ENCODE measurements at regions not wholly inside any gene's neighbourhood (a gene's known extent, or its start where the extent isn't known, plus 50 kb on each side); places are given as distances from the start of the nearest gene placed in this dataset.
"Not testable (repeated sequence)": the region's sequence is repeated elsewhere in the genome, so short reads cannot be mapped to it uniquely, and the experiment has no call there.

DNA sequence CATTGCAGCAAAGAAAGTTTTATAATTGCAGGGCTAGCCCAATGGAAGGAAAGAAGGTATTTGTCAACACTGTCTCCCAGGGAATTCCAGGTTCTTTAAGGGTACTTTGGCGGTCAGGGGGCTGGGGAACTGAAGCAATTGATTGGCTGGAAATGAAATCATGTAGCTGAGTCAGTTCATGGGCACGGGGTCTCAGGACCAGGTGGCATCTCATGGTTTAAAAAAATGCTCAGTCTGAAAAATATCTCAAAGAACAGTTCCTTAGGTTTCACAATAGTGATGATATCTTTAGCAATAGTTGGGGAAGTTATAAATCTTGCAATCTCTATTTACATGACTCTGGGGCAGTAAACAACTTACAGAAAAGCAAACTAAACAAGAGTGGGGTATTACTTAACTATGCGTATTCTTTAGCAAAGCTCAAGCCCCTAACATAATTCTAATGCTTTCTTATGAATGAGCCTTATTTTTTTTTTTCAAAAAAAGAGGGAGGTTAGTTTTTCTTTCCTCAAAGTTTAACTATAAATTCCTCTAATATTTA, 376.9 kb upstream of the NRG3 start:
- TF ChIP-seq ARNTL (CRISPR knock-in tag; IDR thresholded peaks at IDR 0.05; ENCODE audit: borderline replicate concordance, low read depth) (no peak), GLIS3 (CRISPR knock-in tag; IDR thresholded peaks at IDR 0.05) (no peak), BACH2 (CRISPR knock-in tag; IDR thresholded peaks at IDR 0.05; ENCODE audit: borderline replicate concordance) (no peak), ZC3H10 (CRISPR knock-in tag; IDR thresholded peaks at IDR 0.05) (no peak), ZNF565 (CRISPR knock-in tag; conservative IDR thresholded peaks at IDR 0.05; ENCODE audit: low read depth) (no peak), CSRNP3 (CRISPR knock-in tag; IDR thresholded peaks at IDR 0.05) (no peak), ZNF70 (CRISPR knock-in tag; IDR thresholded peaks at IDR 0.05) (no peak), ZNF8 (CRISPR knock-in tag; IDR thresholded peaks at IDR 0.05) (no peak), POU6F1 (CRISPR knock-in tag; IDR thresholded peaks at IDR 0.05; ENCODE audit: borderline replicate concordance, low read depth) (no peak), TCF4 (CRISPR knock-in tag; IDR thresholded peaks at IDR 0.05; ENCODE audit: borderline replicate concordance) (no peak), TOX (CRISPR knock-in tag; IDR thresholded peaks at IDR 0.05; ENCODE audit: borderline replicate concordance) (no peak), ISL1 (CRISPR knock-in tag; IDR thresholded peaks at IDR 0.05) (no peak), ZFP3 (CRISPR knock-in tag; IDR thresholded peaks at IDR 0.05) (no peak), RARB (CRISPR knock-in tag; IDR thresholded peaks at IDR 0.05) (no peak)
- TF ChIP-seq, protein P1, sequence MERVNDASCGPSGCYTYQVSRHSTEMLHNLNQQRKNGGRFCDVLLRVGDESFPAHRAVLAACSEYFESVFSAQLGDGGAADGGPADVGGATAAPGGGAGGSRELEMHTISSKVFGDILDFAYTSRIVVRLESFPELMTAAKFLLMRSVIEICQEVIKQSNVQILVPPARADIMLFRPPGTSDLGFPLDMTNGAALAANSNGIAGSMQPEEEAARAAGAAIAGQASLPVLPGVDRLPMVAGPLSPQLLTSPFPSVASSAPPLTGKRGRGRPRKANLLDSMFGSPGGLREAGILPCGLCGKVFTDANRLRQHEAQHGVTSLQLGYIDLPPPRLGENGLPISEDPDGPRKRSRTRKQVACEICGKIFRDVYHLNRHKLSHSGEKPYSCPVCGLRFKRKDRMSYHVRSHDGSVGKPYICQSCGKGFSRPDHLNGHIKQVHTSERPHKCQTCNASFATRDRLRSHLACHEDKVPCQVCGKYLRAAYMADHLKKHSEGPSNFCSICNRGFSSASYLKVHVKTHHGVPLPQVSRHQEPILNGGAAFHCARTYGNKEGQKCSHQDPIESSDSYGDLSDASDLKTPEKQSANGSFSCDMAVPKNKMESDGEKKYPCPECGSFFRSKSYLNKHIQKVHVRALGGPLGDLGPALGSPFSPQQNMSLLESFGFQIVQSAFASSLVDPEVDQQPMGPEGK (CRISPR knock-in tag; IDR thresholded peaks at IDR 0.05; ENCODE audit: borderline replicate concordance): no peak
- no peak for ATAC-seq

GRCh38 chr10:81502677-81503359, 372.2 kb upstream of the NRG3 start:
- TF ChIP-seq CSRNP3 (CRISPR knock-in tag; IDR thresholded peaks at IDR 0.05): no peak
- no peak for ATAC-seq

DNA sequence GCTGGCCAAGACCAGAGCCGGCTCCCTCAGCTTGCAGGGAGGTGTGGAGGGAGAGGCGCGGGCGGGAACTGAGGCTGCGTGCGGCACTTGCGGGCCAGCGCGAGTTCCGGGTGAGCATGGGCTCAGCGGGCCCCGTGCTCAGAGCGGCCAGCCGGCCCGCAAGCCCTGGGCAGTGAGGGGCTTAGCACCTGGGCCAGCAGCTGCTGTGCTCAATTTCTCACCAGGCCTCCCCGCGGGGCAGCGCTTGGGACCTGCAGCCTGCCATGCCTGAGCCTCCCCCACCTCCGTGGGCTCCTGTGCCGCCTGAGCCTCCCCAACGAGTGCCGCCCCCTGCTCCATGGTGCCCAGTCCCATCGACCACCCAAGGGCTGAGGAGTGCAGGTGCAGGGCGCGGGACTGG, 369.2 kb upstream of the NRG3 start:
- not testable (repeated sequence) for ATAC-seq

DNA sequence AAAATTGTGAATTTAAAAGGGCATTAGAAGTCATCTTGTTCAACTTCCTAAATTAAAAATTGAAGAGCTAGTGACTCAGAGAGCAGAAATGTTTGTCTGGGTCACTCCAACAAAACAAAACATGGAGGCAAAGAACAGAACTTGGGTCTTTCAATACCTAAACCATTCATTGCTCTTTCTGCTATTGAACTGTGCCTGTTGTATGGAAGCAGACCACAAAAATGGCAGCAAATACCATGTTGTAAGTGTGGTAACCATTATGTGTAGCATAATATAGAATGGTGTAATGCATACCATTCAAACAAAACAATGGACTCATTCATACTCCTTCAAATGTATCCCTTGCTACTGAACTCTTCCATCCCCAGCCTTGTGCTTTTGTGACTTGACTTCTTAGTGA, 360.2 kb upstream of the NRG3 start:
- TF ChIP-seq SNAI2 (CRISPR knock-in tag; IDR thresholded peaks at IDR 0.05): no peak
- TF ChIP-seq ZC3H10 (CRISPR knock-in tag; IDR thresholded peaks at IDR 0.05): no peak
- no peak for TF ChIP-seq ZFP30 (CRISPR knock-in tag; IDR thresholded peaks at IDR 0.05)
- TF ChIP-seq, protein P1 (CRISPR knock-in tag; IDR thresholded peaks at IDR 0.05; ENCODE audit: borderline replicate concordance): no peak
- no peak for TF ChIP-seq CSDC2 (CRISPR knock-in tag; IDR thresholded peaks at IDR 0.05)
- no peak for TF ChIP-seq ESRRG (CRISPR knock-in tag; IDR thresholded peaks at IDR 0.05)
- TF ChIP-seq, protein P2, sequence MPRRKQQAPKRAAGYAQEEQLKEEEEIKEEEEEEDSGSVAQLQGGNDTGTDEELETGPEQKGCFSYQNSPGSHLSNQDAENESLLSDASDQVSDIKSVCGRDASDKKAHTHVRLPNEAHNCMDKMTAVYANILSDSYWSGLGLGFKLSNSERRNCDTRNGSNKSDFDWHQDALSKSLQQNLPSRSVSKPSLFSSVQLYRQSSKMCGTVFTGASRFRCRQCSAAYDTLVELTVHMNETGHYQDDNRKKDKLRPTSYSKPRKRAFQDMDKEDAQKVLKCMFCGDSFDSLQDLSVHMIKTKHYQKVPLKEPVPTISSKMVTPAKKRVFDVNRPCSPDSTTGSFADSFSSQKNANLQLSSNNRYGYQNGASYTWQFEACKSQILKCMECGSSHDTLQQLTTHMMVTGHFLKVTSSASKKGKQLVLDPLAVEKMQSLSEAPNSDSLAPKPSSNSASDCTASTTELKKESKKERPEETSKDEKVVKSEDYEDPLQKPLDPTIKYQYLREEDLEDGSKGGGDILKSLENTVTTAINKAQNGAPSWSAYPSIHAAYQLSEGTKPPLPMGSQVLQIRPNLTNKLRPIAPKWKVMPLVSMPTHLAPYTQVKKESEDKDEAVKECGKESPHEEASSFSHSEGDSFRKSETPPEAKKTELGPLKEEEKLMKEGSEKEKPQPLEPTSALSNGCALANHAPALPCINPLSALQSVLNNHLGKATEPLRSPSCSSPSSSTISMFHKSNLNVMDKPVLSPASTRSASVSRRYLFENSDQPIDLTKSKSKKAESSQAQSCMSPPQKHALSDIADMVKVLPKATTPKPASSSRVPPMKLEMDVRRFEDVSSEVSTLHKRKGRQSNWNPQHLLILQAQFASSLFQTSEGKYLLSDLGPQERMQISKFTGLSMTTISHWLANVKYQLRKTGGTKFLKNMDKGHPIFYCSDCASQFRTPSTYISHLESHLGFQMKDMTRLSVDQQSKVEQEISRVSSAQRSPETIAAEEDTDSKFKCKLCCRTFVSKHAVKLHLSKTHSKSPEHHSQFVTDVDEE (CRISPR knock-in tag; IDR thresholded peaks at IDR 0.05): no peak
- no peak for TF ChIP-seq ISL1 (CRISPR knock-in tag; IDR thresholded peaks at IDR 0.05)
- no peak for TF ChIP-seq ARNTL (CRISPR knock-in tag; IDR thresholded peaks at IDR 0.05; ENCODE audit: borderline replicate concordance, low read depth)
- TF ChIP-seq TCF4 (CRISPR knock-in tag; IDR thresholded peaks at IDR 0.05; ENCODE audit: borderline replicate concordance): no peak
- TF ChIP-seq ZNF70 (CRISPR knock-in tag; IDR thresholded peaks at IDR 0.05): no peak
- no peak for TF ChIP-seq OSR1 (CRISPR knock-in tag; IDR thresholded peaks at IDR 0.05)

More for the DNA sequence above, 360.2 kb upstream of the NRG3 start:
- ATAC-seq: no peak
